NAMALWA (cell line): ENCODE measurements at regions not wholly inside any gene's neighbourhood (a gene's known extent, or its start where the extent isn't known, plus 50 kb on each side); places are given as distances from the start of the nearest gene placed in this dataset.
"Not testable (repeated sequence)": the region's sequence is repeated elsewhere in the genome, so short reads cannot be mapped to it uniquely, and the experiment has no call there.

Source experiments
- DNase-seq: peaks from one replicate; pipeline ENCODE4 v3.0.0-alpha.2; 2015; ENCODE audit warnings: low spot score

DNA sequence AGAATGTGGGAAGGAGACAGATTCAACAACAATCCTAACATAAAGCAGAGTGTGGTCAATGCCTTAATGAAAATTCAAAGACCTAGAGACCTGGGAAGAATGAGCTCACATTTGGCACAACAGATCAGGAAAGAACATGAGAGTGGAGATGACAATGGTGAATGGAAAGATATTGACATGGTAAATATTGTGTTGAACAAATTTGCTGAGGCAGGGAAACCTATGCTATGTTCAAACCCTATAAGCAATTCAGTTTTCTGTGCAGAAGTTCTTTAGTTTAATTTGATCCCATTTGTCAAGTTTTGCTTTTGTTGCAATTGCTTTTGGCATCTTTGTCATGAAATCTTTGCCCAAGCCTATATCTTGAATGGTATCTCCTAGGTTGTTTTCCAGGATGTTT is 199.4 kb upstream of the LRRTM4 start:
- DNase-seq, result no peak

DNA sequence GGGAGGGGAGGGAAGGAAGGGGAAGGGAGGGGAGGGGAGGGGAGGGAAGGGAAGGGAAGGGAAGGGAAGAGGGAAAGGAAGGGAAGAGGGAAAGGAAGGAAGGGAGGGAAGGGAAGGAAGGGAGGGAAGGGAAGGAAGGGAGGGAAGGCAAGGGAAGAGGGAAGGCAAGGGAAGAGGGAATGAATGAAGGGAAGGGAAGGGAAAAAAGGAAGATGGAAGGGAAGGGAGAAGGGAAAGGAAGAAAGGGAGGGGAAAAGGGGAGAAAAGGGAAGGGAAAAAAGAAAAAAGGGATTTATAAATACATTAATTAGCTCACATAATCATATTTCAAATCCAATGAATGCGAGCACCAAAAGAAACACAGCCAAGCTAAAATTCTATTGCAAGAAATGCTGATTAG is 202.9 kb upstream of the LRRTM4 start:
- DNase-seq, result no peak

DNA sequence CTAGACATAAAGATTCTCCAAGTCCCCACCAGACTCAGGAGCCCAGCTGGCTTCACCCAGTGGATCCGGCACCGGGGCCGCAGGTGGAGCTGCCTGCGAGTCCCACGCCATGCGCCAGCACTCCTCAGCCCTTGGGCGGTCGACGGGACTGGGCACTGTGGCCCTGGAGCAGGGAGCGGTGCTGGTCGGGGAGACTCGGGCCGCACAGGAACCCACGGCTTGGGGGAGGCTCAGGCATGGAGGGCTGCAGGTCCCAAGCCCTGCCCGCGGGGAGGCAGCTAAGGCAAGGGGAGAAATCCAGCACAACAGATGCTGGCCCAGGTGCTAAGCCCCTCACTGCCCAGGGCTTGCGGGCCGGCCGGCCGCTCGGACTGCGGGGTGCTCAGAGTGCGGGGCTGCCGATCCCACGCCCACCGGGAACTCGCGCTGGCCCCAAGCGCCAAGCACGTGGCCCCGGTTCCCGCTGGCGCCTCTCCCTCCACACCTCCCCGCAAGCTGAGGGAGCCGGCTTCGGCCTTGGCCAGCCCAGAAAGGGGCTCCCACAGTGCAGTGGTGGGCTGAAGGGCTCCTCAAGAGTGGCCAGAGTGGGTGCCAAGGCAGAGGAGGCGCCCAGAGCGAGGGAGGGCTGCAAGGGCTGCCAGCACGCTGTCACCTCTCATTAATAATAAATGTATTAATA is 212.6 kb upstream of the LRRTM4 start:
- not testable (repeated sequence) for DNase-seq

DNA sequence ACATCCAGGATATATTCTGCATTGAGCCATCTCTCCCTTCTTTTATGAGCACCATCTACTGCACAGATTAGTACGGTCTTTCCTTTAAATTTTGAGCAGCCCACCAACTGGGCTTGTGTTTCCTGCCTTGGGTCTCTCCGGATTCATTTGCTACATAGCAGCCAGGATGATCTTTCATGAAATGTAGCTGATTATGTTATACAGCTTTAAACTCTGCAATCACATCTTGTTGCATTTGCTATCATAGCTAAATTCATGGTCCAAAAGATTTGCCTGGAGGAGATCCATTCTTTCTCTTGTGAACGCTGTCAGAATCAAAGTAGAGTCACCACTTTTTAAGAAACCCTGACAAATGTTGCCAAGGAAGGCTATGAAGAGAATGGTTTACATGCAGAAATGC is 215.1 kb upstream of the LRRTM4 start:
- no peak for DNase-seq

DNA sequence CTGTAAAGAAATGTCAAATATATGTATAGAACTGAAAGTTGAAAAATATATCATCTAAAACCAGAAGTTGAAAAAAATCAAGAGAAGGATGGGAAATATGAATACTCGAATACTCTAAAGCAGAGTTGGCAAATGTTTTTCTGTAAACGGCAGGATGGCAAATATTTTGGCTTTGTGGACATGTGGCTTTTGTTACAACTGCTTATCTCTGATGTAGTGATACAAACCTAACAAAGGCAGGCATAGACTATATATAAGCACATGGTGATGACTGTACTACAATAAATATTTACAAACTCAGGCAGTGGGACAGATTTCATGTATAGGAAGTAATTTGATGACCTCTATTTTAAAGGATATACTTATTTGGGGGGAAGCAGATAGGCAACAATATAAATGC is 224.6 kb upstream of the LRRTM4 start:
- no peak for DNase-seq

DNA sequence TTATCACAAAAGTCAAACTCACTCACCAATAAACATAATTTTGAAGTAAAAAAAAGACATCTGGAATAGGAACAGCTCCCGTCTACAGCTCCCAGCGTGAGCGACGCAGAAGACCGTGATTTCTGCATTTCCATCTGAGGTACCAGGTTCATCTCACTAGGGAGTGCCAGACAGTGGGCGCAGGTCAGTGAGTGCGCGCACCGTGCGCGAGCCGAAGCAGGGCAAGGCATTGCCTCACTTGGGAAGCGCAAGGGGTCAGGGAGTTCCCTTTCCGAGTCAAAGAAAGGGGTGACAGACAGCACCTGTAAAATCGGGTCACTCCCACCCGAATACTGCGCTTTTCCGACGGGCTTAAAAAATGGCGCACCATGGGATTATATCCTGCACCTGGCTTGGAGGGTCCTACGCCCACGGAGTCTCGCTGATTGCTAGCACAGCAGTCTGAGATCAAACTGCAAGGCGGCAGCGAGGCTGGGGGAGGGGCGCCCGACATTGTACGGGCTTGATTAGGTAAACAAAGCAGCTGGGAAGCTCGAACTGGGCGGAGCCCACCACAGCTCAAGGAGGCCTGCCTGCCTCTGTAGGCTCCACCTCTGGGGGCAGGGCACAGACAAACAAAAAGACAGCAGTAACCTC is 231.7 kb upstream of the LRRTM4 start:
- DNase-seq, result not testable (repeated sequence)

DNA sequence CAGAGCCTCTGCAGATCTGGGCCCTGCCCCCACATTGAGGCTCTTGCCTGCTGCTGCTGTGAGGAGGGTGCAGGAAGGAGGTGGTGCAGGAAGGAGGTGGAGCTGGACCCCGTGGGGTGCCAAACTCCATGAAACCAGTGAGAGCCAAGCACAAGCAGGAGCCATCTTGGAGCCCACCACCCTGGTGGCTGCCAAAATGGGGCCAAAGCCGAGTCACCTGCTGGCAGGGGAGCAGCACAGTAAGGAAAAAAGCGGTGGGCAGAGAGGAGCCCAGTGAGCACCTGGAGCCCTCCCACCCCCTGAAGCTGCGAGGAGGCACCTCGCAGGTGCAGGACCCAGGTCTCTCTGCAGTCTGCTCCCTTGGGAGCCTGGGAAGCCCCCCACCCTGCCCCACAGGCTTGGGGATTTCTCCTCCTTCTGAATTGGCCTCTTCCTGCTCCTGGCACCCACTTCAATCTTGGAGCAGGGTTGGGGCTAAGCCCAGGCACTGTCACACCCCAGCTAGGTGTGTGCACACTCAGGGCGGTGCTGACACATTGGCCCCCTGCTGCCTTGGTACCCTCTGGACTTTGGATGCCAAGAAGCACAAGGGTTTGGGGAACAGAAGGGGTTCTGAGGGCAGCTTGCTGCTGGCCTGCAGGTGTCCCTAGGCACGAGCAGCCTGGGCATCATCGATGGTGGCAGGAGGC is 245.4 kb upstream of the LRRTM4 start:
- DNase-seq, result no peak

DNA sequence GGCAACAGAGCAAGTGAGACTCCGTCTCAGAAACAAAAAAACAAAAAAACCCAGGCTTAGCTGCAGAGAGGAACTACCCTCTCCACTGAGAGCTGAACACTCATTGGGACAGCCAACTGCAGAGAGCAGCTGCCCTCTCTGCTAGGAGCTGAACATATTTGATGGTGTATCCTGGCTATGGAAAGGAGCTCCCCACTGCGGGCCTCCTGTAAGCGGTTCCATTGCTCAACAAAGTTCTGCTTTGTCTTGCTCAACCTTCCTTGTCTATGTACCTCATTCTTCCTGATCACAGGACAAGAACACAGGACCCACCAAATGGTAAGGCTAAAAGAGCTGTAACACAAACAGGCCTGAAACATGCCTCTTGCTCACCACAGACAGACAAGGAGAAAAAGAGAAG is 246.3 kb upstream of the LRRTM4 start:
- DNase-seq, result no peak

DNA sequence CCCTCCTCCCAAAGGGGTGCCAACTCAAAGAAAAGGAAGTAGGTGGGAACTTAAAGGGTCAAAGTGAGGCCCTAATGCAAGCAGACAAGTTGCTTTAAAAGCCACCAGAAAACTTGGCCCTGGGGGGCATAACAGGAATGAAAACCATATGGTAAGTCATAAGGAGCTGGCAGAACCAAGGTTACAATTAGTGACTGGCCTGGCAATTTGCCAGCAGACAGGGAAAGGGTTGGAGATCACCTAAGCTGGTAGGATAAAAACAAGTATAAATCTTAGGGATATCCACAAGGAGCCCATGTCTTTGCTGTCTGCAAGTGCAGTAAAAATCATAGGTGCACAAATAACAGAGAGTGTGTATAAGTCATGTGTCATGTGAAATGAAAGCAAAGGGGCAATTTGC is 256.7 kb upstream of the LRRTM4 start:
- no peak for DNase-seq

DNA sequence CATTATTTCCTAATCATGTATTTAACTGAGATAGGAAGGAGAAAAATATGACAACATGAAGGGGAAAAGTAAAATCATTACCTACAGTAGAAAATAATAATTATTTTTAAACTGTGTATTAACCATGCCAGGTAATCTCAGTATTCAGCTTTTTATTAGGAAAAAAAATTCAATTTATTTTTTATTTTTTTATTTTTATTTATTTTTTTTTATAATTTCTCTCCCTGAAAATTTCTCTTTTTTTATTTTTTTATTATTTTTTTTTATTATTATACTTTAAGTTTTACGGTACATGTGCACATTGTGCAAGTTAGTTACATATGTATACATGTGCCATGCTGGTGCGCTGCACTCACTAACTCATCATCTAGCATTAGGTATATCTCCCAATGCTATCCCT is 271.3 kb upstream of the LRRTM4 start:
- DNase-seq, result not testable (repeated sequence)

DNA sequence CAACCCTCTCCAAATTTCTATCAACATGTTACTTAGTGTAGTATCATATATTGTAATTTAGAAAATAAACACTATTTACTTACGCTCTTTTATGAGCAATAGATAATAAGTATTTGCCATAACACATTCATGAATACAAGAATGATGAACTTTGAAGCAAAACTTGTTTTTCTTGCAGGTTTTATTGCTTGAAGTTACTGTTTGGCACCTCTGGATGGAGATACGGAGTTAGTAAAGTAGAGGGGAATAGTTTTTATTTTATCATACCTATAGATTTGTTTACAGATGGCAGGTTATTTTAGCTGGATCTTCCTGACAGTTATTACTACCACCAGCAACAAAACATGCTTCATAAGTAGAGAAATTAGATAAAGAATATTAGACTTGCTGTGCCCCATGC is 274.2 kb upstream of the LRRTM4 start:
- DNase-seq, result peak; percentile 4

DNA sequence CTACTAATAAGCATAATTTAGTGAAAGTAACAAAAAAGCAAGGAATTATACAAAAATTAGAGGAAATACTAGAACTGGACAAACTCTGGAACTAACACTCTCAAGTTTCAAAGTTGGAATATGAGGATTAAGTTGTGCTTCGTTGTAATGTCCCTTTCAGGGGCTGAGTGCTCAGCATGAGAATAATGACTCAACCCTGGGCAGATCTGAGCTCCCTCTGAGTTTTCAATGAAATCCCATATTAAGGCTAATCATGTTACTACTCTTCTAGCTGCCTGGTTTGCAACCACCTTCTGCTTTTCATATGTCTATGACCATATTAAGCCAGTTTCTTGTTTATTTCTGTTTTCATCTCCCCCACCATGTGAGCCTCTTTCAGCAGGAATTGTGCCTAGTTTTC is 274.9 kb upstream of the LRRTM4 start:
- DNase-seq, result no peak

DNA sequence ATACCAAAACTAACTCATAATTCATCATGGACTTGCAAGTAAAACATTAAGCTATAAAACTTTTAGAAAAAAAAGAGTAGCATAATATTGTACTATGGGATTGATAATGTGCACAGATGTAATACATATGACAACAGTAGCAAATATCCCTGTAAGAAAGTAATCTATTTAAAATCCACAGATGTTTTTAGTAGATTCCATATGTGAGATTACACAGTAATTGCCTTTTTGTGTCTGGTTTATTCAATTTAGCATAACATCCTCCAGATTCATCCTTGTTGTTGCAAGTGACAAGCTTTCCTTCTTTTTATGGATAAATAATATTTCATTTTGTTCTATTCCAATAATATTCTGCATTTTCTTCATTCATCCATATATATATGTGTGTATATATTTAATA is 278.2 kb upstream of the LRRTM4 start:
- DNase-seq, result no peak

DNA sequence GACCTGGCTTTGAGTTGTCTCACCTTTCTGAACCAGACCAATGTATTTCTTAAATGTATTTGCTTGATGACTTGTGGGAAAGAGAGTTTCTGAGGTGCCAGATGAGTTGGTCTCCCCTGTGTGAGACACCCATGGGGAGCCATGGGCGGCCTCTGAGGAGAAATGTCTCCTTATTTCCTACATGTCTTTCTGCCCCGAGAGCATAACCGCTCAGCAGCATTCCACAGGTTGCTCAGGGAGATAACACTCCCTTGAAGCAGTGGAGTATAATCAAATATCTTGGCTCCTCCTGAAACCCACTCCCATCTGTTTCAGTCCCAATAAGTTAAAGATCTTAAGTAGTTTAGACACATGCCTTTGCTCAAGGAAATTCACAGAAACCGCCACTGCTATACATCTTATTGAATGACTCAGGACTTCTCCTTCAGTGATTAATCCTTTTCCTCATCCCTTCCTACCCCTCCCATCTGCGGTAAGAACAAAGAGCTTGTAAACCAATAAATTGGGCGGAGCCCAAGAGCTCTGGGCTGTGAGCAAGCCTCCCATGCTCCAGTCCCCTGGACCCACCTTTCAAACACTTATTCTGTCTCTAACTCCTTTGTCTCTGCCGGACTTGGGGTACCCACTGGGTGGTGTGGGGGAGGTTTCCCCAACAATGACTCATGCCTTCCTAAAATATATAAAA is 285.5 kb upstream of the LRRTM4 start:
- DNase-seq, result no peak

DNA sequence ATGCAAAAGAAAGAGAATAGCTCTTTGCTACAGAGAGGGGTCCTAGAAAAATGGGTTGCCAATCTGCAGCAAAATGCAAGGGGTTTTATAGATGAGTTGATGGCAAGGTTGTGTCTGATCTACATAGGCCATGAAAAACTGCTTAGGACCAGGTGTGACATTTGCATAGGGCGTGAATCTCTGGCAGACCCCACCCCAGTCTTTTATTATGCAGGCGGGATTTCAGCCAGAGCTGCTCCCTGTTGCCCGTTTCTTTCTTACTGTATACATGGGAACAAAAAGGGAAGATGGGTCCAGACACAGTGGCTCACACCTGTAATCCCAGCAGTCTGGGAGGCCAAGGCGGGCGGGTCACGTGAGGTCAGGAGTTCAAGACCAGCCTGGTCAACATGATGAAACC is 286.4 kb upstream of the LRRTM4 start:
- DNase-seq, result no peak

DNA sequence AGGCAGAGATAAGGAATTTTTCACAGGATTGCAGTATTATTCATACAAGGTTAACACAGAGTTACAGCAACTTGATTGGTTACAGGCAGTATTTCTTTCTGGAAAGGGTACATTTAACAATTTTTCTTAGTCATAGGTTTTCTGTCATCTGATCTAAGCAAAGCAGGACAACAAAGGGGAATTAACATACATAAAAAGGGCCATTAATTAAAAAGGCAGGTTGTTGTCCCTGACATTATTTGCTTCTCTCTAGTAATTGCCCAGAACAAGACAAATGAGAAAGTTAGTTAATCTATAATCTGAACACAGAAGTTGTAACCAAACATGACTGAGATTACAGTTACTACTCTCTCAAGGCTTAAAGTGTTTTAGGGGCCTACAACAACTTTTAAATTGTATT is 291.4 kb upstream of the LRRTM4 start:
- DNase-seq, result no peak

DNA sequence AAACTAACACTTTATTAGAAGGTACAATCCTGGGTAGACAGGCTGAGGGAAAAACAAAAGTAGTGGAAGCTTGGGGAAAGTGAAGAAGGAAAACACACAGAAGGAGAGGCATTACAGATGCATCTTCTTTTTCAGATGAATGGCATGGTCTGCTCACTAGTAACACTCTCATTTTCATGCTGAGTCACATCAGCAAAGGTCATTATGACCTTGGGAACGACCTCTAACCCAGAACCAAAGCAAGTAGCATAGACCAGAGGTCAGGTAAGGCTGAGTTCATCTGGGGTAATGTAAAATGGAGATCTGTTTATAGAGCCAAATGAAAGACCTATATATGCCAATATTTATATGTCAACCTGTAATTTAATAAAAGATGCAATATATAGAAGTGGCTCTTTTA is 294.4 kb upstream of the LRRTM4 start:
- no peak for DNase-seq

DNA sequence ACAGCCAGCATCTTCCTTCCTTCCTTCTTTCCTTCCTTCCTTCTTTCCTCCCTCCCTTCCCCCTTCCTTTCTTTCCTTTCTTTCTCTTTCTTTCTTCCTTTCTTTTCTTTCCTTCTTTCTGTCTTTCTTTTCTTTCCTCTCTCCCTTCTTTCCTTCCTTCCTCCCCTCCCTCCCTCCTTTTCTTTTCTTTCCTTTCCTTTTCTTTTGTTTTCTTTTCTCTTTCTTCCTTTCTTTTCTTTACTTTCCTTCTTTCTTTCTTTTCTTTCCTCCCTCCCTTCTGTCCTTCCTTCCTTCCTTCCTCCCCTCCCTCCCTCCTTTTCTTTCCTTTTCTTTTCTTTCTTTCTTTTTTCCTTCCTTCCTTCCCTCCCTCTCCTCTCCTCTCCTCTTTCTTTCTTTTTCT is 296.0 kb upstream of the LRRTM4 start:
- DNase-seq, result no peak

DNA sequence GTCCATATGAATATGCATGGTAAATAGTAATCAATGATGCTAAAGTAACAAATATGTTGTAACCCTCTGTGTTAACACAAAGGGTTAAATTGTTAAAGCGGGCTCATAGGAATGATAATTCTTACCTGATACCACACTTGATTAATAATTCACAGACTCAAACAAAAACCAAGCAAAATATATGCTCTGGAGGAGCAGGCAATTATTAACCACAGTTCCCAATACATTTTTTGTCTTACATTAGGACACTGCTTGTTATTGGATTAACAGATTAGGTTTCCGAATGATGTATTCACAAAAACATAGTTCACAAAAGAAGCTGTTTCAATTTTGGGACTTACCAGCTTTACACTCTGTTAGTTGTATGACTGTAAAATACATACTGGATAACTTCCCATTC is 300.9 kb upstream of the LRRTM4 start:
- no peak for DNase-seq

DNA sequence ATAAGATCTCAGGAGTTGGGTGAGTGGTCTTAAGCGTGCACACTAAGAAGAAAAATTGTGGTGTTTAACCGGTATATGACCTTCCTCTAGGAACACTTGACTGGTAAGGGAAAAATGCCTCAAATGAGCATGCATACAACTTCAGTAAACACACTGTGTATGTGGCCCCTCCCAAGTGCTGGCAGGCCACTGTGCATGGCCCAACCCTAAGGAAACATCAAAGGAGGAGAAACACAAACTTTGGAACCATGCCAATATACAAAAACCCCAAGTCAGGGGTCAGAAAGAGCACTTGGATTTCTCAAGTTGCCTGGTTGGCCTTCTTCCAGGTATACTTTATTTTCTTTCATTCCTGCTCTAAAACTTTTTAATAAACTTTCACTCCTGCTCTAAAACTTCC is 308.9 kb upstream of the LRRTM4 start:
- DNase-seq, result no peak

DNA sequence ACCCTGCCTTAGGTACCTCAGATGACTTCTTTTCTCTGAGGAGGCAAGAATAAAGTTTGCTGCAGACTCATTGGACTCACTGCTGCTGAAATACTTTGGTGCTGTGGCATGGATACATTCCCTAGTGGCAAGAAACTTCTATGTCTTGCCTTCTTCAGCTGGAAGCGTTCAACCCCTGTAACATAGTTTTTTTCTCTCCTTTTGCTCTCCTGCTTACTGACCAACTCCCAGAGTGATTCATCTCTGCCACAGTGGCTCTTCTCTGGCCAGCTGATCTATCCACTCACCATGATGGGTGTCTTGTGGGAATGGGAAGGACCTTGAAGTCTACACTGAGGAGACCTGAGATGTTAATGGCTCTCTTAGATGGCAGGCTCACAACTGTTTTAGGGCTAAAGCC is 309.3 kb upstream of the LRRTM4 start:
- DNase-seq, result no peak

DNA sequence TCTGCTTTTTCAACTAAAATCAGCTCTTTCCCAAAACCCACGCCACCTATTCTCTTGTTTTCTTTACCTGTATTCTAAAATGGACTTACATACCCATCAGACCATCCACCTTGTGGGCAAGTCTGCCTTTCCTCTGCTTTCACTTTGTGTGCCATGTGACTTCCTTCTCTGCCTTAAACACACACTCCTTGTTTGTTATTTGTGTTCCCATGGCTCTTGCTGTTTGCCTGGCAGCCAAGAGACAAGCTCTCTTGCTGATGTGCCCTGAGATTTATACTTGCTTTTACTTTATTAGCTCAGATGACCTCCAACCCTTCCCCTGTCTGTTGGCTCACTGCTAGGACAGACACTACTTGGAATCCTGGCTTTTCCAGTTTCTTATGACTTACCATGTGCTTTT is 309.7 kb upstream of the LRRTM4 start:
- DNase-seq, result no peak

DNA sequence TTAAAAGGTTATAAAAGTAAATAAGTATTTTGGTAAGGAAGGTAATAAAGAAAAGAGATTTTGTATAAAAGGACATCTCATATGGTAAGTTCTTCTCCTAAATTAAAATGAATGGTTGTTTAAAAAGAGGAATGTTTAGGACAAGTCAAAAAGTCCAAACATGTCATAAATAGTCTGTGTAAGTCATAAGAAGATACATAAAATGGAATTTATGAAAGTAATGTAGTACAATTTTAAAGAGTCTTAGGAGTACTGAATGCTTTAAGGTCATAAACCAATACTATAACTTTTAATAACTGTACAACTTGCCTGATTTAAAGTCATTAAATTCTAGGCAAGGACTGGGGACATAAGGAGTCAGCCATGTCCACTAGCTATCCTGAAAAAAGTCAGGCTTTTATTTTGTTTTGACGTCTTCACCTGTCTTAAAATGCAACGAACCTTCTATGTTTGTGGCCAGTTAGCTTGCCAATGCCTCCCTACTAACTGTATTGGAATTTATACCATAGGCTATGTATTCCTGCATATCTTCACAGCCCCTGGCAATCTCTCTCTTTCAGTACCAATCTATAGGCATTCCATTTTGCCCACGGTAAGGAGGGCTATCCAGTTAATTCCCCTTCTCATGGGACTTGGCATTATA is 312.3 kb upstream of the LRRTM4 start:
- no peak for DNase-seq
